ENCODE measurements at regions not wholly inside any gene's neighbourhood (a gene's known extent, or its start where the extent isn't known, plus 50 kb on each side); places are given as distances from the start of the nearest gene placed in this dataset.

DNA sequence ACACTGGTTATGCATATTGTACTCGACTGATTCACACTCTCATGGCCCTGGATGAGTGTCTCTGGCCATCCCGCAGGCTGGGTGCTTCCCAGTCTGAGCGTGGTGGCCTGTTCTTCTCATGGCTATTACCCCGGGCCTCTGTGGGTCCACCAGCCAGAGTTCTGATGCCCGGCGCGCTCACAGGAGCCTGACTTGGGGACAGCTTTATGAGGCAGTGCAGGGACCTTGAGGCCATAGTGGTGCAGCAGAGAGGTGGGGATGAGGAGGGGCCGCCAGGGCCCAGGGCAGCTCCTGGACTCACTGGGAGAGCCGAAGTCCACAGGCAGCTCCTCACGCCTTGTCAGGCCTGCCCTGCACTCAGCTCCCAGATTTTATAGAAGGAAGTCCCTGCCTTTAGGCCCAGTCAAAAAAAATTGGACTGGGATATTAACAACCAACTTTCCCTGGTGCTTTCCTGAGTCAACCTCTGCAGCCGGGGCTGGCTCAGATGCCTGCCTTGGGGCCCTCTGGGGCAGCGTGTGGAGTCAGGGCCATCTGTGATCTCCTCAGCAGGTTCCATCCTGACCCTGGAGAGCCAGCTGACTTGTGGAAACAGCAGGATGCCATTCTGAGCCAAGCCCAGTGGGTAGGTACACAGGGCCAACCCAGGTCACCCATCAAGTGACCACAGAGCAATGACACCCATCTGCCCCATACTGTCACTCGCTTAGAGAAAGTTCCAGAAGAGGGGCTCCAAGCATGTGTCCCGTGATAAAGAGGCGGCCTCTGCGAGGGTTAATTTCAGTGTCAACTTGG is 89.4 kb upstream of the DIO3 start:
- Histone ChIP-seq H2AK9ac (replicated peaks; ENCODE audit: low read depth, low read length, poor library complexity) (no peak overlapping the region), H3K27me3 (ENCODE audit: control insufficient read depth, insufficient read depth, low read length) (peaks cover 2% of the 10 kb centered on the region; the same call in 1 of the 2 replicates), H3K27ac (ENCODE audit: insufficient read depth, low read length) (no peak overlapping the region), H2BK5ac (ENCODE audit: low read depth, low read length, poor library complexity, severe bottlenecking) (no peak overlapping the region), H2AFZ (replicated peaks; ENCODE audit: low read length, poor library complexity) (no peak overlapping the region), H3K9me1 (ENCODE audit: insufficient read depth, low read length) (no peaks in the 10 kb centered on the region), H3K4me2 (ENCODE audit: low read depth, low read length) (no peak overlapping the region), H2BK20ac (ENCODE audit: low read depth, low read length) (no peak overlapping the region), H4K91ac (ENCODE audit: insufficient read depth, low read depth, low read length) (no peak overlapping the region), H4K8ac (ENCODE audit: low read depth in 2 of 2, low read length in 2 of 2) (no peak overlapping the region), H2BK15ac (ENCODE audit: low read depth, low read length) (no peak overlapping the region), H3K79me1 (ENCODE audit: low read depth in 1 of 2, low read length in 2 of 2) (no peaks in the 10 kb centered on the region), H3K4me3 (ENCODE audit: insufficient read depth, low read depth, low read length) (no peak overlapping the region), H2BK120ac (ENCODE audit: low read depth, low read length) (no peak overlapping the region), H3K23ac (ENCODE audit: low read depth, low read length) (no peak overlapping the region), H3K14ac (replicated peaks; ENCODE audit: low read depth, low read length) (no peak overlapping the region), H3K36me3 (ENCODE audit: control insufficient read depth, insufficient read depth, low read length) (no peaks in the 10 kb centered on the region), H3K18ac (ENCODE audit: low read depth, low read length) (no peak overlapping the region), H2AK5ac (ENCODE audit: low read depth, low read length) (no peak overlapping the region), H3K4me1 (ENCODE audit: control insufficient read depth, insufficient read depth, low read length) (peaks cover 9% of the 10 kb centered on the region; the same call in 1 of the 2 replicates), H4K20me1 (ENCODE audit: insufficient read depth, low read length) (no peaks in the 10 kb centered on the region), H3K9ac (ENCODE audit: low read depth, low read length) (no peak overlapping the region), H3K56ac (ENCODE audit: extremely low read depth, insufficient read depth, low read length) (no peak overlapping the region), H3K4ac (ENCODE audit: low read depth, low read length) (no peak overlapping the region), H4K5ac (ENCODE audit: low read depth, low read length) (no peak overlapping the region), H3K9me3 (ENCODE audit: control insufficient read depth, insufficient read depth, low read length) (no peaks in the 10 kb centered on the region)
- DNase-seq (no peak), ATAC-seq (ENCODE audit: low read depth) (no peak)
- intact Hi-C loops (cut with micrococcal nuclease), result no loop called here
- in situ Hi-C loops (cut with MboI; ENCODE audit: low sequenced_read_pairs), result no loop called here
- no TSS peak for BruUV-seq (replicated peaks)
- WGBS, 2 experiments (ENCODE audit: extremely low coverage in 2 of 2, insufficient read length in 1 of 2), result 86% methylated on average over 9 of the region's 16 CpGs; no CpG with 5 or more reads in 1 of the 2 experiments
- dilution Hi-C loops (cut with HindIII; ENCODE audit: low sequenced_read_pairs, unreplicated experiment), result no loop called here
- CTCF ChIA-PET, result no interaction called here
- TF ChIP-seq MAZ (IDR thresholded peaks at IDR 0.05; ENCODE audit: borderline replicate concordance, low read depth, low read length) (no peak), RFX5 (IDR thresholded peaks at IDR 0.05; ENCODE audit: low read depth, low read length) (no peak), RCOR1 (IDR thresholded peaks at IDR 0.05; ENCODE audit: insufficient replicate concordance, low read length) (no peak), BHLHE40 (IDR thresholded peaks at IDR 0.05; ENCODE audit: low read depth, low read length) (no peak), CHD1 (IDR thresholded peaks at IDR 0.05; ENCODE audit: low read depth, low read length) (no peak), MXI1 (IDR thresholded peaks at IDR 0.05; ENCODE audit: borderline replicate concordance, low read depth, low read length) (no peak), SMC3 (IDR thresholded peaks at IDR 0.05; ENCODE audit: low read depth, low read length) (no peak), FOS (IDR thresholded peaks at IDR 0.05; ENCODE audit: low read depth, low read length) (no peak), POLR2A (IDR thresholded peaks at IDR 0.05; ENCODE audit: low read depth, low read length) (no peak)
- POLR2A ChIA-PET (ENCODE audit: unreplicated experiment), result no interaction called here
